ENCODE measurements at regions not wholly inside any gene's neighbourhood (a gene's known extent, or its start where the extent isn't known, plus 50 kb on each side); places are given as distances from the start of the nearest gene placed in this dataset.

DNA sequence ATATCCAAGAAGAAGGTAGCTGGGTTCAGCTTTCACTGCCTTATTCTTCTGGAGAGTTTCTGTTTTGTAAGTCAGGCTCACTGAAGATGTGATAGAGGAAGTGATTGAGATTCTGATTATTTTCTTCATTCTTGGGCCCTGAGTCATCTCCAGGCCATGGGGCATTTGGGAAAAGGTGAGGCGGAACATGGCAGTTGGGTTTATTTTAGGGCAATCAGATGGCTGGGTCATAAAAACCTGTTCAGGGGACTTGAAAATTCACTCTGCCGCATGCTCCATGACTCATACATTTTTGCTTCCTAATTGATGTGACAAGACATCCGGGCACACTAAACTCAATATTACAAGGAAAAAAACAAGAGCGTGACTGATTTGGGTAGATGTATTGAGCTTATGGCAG, 265.7 kb upstream of the KLF4 start:
- Mint-ChIP-seq H3K27me3 (ENCODE audit: insufficient read depth) (peaks cover 2% of the 10 kb centered on the region), H3K27ac (no peak overlapping the region), H3K4me3 (no peak overlapping the region), H3K9me3 (peaks cover 10% of the 10 kb centered on the region), H3K36me3 (ENCODE audit: low read depth) (no peaks in the 10 kb centered on the region), H3K4me1 (ENCODE audit: low read depth) (no peaks in the 10 kb centered on the region)
- intact Hi-C loops (cut with micrococcal nuclease): no loop called here
- no peak for DNase-seq (ENCODE audit: low spot score)

DNA sequence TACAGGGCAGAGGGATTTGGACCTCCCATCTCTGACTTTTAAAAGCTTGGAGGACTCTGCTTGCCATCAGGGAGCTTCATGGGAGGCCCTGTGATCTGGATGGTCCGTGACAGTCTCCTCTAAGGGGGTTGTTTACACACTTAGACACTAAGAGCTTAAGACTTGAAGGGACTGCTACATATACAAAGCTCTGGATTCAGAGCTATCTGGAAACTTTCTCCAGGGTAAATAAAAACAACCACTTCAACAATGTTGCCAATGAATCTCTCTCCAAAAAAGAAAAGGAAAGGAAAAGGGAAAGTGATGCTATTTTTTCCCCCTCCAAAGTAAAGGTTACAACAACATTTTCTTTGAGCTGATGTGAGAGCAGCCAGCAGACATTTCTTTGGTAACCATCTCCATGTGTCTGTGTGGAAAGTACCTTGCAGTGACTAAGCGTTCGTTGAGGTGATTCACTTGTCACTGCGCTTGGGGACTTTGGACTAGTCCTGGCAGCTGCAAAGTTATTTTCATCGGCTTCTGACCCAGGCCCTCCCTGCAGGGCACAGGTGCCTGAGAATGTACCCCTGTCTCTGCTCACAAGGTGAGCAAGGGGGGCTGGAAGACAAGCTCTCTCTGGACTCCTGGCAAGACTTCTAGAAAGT, 262.1 kb upstream of the KLF4 start:
- no peak overlapping the region for H3K4me3 Mint-ChIP-seq
- H3K27ac Mint-ChIP-seq: no peak overlapping the region
- intact Hi-C loops (cut with micrococcal nuclease): no loop called here
- peaks cover 5% of the 10 kb centered on the region for H3K9me3 Mint-ChIP-seq
- no peaks in the 10 kb centered on the region for H3K27me3 Mint-ChIP-seq (ENCODE audit: insufficient read depth)
- DNase-seq (ENCODE audit: low spot score): no peak
- H3K4me1 Mint-ChIP-seq (ENCODE audit: low read depth): no peaks in the 10 kb centered on the region
- no peaks in the 10 kb centered on the region for H3K36me3 Mint-ChIP-seq (ENCODE audit: low read depth)

DNA sequence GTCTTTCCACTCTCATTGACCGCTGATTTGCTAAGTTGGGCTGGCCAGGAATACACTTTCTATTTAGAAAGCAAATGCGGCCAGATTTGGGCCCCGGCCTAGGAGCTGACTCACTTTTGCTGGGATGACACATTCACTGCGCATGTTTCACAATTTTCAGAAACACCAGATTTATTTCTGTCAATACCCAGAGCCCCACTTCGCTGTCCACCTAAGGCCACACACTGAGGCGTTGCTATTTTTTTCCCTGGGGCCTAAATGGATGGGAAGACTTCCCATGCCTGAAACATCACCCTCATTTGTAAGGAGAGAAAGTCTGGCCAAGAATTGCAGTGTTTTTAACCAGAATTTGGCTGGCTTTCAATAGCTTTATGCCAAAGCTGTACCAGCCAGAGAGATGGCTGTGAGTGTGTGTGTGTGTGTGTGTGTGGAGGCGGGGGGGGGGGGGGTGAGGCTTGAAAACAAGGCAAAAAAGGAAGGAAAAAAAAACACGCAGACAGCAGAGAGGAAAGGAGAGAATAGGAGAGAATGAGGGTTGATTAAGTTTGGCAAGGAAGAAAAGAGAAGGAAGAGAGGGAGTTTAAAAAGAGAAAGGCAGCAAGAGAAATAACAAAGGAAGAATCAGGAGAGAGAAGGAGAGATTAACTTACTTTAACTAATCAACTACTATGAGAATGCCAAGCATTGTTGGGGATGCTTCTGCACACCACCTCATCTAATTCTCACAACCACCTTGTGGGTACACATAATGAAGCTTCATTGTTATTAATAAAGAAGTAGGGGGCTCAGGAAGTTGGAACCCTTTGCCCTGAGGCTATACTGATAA, 261.4 kb upstream of the KLF4 start:
- peaks cover 5% of the 10 kb centered on the region for H3K9me3 Mint-ChIP-seq
- intact Hi-C loops (cut with micrococcal nuclease): no loop called here
- DNase-seq (ENCODE audit: low spot score): no peak
- no peaks in the 10 kb centered on the region for H3K4me1 Mint-ChIP-seq (ENCODE audit: low read depth)
- H3K36me3 Mint-ChIP-seq (ENCODE audit: low read depth): no peaks in the 10 kb centered on the region
- no peak overlapping the region for H3K27ac Mint-ChIP-seq
- H3K27me3 Mint-ChIP-seq (ENCODE audit: insufficient read depth): no peaks in the 10 kb centered on the region
- H3K4me3 Mint-ChIP-seq: no peak overlapping the region

DNA sequence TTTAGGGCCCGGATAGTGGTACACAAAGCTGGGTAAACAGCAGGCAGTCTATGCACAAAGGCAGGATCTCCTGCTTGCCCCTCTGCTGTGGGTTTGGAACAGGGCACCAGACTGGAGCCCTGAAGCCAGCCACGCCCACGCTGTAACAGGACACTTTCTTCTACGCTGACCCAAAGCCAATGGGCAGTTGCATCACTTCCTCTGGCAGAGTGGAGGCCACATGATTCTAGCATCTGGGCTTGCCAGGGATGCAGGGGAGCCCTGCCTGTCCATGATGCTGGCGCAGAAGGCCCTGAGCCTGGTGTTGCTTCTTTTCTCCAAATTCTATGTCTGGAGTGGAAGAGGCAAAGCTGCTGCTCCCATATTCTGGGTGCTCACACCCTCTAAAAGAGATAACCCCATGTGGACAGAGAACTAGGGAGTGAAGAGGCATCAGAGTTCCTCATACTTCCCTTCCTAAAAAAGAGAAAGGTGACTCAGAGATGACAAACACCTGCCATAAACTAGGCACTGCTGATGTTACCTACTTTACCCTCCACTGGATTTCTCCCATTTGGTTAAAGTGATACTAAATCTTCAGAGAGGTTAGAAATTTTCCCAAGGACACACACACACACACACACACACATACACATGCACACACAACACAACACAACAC, 260.3 kb upstream of the KLF4 start:
- Mint-ChIP-seq H3K27me3 (ENCODE audit: insufficient read depth) (no peaks in the 10 kb centered on the region), H3K4me1 (ENCODE audit: low read depth) (no peaks in the 10 kb centered on the region), H3K36me3 (ENCODE audit: low read depth) (no peaks in the 10 kb centered on the region), H3K27ac (no peak overlapping the region), H3K4me3 (no peak overlapping the region), H3K9me3 (peaks cover 5% of the 10 kb centered on the region)
- intact Hi-C loops (cut with micrococcal nuclease): no loop called here
- no peak for DNase-seq (ENCODE audit: low spot score)

DNA sequence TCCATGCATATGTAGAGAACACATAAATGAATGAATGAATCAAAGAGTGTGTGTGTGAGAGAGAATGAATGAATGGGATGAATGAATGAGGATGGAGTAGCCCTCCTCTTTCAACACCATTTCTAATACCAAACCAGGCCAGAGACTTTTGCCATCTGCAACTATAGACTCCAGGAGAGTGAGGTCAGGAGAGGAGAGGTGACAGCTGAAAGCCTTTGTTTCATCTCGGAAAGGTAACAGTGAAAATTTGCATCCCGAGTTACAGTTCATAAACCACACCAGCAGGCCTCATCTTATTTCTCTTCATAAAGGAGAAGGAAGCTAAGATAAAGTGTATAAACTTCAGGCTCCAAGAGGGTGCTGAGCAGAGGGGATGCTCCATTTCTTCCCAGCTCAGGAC, 255.3 kb upstream of the KLF4 start:
- Mint-ChIP-seq H3K9me3 (no peaks in the 10 kb centered on the region), H3K4me1 (ENCODE audit: low read depth) (no peaks in the 10 kb centered on the region), H3K27ac (no peak overlapping the region), H3K36me3 (ENCODE audit: low read depth) (no peaks in the 10 kb centered on the region), H3K4me3 (no peak overlapping the region), H3K27me3 (ENCODE audit: insufficient read depth) (no peaks in the 10 kb centered on the region)
- intact Hi-C loops (cut with micrococcal nuclease): no loop called here
- DNase-seq (ENCODE audit: low spot score): no peak

DNA sequence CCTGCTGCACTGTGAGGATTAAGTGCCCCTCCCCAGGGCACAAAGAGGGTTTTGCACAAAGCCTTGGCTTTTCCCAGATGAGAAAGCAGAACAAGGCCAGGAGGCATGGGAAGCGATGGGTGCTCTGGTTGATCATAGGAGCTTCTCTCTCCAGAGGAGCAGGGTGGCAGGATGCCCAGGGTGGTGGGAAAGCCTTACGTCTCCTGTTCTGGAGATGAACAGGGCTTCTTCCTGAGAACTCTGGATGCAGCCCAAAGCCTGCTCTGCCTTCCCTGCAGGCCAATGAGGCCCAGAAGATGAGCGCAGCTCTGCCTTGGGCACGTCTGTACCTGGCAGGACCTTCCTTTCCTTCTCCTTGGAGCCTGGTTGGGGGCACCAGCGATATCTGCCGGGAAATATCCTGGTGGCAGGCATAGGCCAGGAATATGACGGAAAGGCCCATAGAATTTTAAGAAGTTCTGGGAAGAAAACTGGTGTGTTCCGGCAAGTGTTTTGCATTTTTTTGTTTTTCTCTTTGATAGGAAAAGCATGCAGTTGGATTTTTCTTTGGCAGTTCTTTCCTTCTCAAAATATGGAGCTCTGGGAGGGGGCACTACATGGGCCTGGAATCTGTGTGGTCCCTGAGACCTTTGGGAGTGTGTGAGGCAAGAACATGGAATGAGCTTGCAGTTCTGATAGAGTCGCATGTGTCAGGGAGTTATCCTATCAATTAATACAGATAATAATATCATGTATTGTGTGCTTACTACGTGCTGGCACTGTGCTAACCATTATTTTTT, 253.2 kb upstream of the KLF4 start:
- no peak for DNase-seq (ENCODE audit: low spot score)

DNA sequence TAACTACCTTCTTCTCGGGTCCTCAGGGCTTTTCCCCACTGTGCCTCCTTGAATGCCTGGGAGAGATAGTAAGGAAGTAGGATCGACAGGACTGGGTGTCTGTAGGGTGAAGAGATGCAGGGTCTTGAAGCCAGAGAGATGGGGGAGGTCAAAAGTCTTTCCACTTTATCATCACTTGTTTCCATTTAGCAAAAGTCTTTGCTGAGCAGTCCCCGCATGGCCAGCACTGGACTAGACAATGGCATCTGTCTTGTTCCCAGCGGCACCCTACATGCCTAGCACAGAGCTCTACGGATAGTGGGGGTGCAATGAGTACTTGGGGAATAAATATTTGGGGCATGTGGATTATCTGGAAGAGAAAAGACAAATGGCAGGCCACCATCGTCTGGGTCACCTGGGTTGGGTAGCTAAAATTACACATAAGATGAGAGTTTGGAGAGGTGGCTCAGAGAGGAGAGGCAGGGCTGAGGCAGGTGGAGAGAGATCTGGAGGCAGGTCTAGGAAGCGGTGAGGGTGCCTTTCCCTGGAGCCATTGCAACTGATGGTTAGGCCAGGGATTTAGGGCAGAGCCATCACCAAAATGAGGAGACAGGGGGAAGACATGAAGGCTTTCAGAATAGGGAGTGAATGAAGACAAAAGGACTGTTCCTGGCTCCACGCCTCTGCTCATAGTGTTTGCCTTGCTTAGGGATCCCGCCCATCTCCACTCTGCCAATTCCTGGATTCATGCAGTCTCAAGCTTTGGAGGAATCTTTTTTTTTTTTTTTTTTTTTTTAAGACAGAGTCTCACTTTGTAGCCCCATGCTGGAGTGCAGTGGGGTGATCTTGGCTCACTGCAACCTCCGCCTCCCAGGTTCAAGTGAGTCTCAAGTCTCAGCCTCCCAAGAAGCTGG, 250.8 kb upstream of the KLF4 start:
- Mint-ChIP-seq H3K4me3 (no peak overlapping the region), H3K27ac (no peak overlapping the region), H3K4me1 (ENCODE audit: low read depth) (no peaks in the 10 kb centered on the region), H3K9me3 (no peaks in the 10 kb centered on the region), H3K36me3 (ENCODE audit: low read depth) (no peaks in the 10 kb centered on the region), H3K27me3 (ENCODE audit: insufficient read depth) (no peaks in the 10 kb centered on the region)
- intact Hi-C loops (cut with micrococcal nuclease): no loop called here
- DNase-seq (ENCODE audit: low spot score): no peak

More for the DNA sequence above, 253.2 kb upstream of the KLF4 start:
- H3K27me3 Mint-ChIP-seq (ENCODE audit: insufficient read depth): no peaks in the 10 kb centered on the region
- no peaks in the 10 kb centered on the region for H3K36me3 Mint-ChIP-seq (ENCODE audit: low read depth)
- intact Hi-C loops (cut with micrococcal nuclease): no loop called here
- H3K9me3 Mint-ChIP-seq: no peaks in the 10 kb centered on the region
- H3K27ac Mint-ChIP-seq: no peak overlapping the region
- no peak overlapping the region for H3K4me3 Mint-ChIP-seq
- H3K4me1 Mint-ChIP-seq (ENCODE audit: low read depth): no peaks in the 10 kb centered on the region

DNA sequence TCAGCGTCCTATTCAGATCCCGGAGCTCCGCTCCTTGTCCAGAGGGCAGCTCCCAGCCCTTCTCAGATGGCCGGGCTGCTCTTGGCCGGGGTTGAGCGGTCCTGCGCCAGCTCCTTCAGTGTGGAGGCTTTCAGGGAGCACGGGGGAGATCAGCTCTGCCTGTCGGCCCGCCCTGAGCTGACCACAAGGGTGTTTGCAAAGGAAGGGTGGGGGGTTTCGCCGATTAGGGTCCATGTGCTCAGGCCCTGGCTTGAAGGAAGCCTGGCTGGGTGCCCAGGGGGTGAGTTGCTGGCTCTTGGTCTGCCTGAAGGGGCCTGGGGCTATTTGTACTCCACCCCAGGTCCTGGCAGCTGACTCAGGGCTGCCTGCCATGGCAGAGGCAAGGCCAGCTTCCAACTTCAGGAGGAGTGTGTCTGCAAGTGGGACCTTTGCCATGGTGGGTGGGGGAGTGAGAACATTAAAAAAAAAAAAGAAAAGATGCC, 250.1 kb upstream of the KLF4 start:
- no peaks in the 10 kb centered on the region for H3K27me3 Mint-ChIP-seq (ENCODE audit: insufficient read depth)
- H3K4me3 Mint-ChIP-seq: no peak overlapping the region
- H3K27ac Mint-ChIP-seq: no peak overlapping the region
- DNase-seq (ENCODE audit: low spot score): no peak
- H3K9me3 Mint-ChIP-seq: no peaks in the 10 kb centered on the region
- intact Hi-C loops (cut with micrococcal nuclease): no loop called here
- no peaks in the 10 kb centered on the region for H3K4me1 Mint-ChIP-seq (ENCODE audit: low read depth)
- no peaks in the 10 kb centered on the region for H3K36me3 Mint-ChIP-seq (ENCODE audit: low read depth)

DNA sequence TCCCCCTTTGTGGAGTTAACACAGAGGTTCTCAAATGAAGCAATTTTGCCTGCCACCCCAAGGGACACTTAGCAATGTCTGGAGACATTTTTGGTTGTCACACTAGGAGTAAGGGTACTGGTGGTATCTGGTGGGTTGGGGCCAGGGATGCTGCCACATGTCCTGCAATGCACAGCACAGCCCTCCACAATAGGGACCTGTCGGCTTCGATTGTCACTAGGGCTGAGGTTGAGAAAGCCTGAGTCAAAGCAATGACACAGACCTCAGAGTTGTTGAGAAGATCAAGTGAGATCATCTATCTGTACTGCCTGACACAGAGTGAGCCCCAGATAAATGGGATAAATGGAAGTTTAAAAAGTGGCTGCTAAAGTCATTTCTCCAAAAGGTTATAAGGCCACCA, 249.2 kb upstream of the KLF4 start:
- Mint-ChIP-seq H3K9me3 (no peaks in the 10 kb centered on the region), H3K4me3 (no peak overlapping the region), H3K27me3 (ENCODE audit: insufficient read depth) (no peaks in the 10 kb centered on the region), H3K27ac (no peak overlapping the region), H3K4me1 (ENCODE audit: low read depth) (no peaks in the 10 kb centered on the region), H3K36me3 (ENCODE audit: low read depth) (no peaks in the 10 kb centered on the region)
- no peak for DNase-seq (ENCODE audit: low spot score)
- intact Hi-C loops (cut with micrococcal nuclease): no loop called here

DNA sequence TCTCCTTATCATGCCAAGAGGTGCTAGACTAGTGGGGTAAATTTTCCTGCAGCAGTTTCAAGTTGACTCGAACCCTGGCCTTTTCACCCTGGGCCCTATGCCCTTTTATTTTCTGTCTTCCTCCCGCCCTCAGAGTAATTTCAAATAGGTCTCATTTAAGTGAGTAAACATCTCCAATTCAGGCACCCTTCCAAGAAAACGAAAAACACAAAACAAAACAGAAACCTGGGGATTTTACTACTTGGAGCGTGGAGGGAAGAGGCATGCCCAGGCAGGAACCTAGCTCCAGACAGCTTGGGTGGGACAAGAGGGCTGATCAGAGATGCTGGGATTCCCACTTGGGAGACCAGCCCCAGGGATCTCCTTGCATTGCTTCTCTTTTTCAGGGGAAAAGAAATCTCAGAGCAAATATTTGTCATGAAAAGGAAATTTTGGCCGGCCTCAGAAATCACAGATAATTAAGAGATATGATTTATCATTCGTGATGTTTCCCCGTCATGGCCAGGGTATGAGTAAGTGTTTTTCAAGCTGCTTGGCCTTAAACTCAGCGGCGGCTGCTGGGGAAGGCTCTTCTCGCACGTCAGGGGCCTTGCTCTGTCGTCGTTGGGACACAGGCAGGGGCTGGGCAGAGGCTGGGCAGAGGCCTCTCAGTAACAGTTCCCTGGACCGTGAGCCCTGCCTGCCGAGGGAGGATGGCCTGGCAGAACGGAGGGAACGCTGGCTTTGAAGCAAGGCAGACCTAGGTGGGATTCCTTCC, 248.6 kb upstream of the KLF4 start:
- Mint-ChIP-seq H3K36me3 (ENCODE audit: low read depth) (no peaks in the 10 kb centered on the region), H3K27me3 (ENCODE audit: insufficient read depth) (no peaks in the 10 kb centered on the region), H3K9me3 (no peaks in the 10 kb centered on the region), H3K4me1 (ENCODE audit: low read depth) (no peaks in the 10 kb centered on the region), H3K4me3 (no peak overlapping the region), H3K27ac (no peak overlapping the region)
- DNase-seq (ENCODE audit: low spot score): no peak
- intact Hi-C loops (cut with micrococcal nuclease): no loop called here

DNA sequence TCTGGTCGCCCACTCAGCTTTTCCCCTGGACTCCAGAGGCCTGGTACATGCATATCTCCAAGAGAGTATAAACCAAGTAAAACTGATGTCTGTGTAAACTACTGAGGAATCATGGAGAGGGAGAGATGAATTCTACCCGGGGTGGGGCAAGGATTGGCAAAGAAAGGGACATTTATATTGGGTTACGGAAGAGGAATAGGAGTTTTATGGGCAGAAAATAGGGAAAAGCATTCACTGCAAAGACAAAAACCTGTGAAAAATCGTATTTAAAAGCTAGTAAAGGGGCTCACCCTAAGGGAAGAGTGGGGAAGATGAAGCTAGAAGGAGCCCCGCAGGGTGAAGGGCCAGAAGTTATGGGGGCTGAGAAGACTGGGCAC, 248.0 kb upstream of the KLF4 start:
- H3K36me3 Mint-ChIP-seq (ENCODE audit: low read depth): no peaks in the 10 kb centered on the region
- no peak overlapping the region for H3K27ac Mint-ChIP-seq
- no peaks in the 10 kb centered on the region for H3K9me3 Mint-ChIP-seq
- no peak for DNase-seq (ENCODE audit: low spot score)
- no peaks in the 10 kb centered on the region for H3K27me3 Mint-ChIP-seq (ENCODE audit: insufficient read depth)
- intact Hi-C loops (cut with micrococcal nuclease): no loop called here
- no peak overlapping the region for H3K4me3 Mint-ChIP-seq
- no peaks in the 10 kb centered on the region for H3K4me1 Mint-ChIP-seq (ENCODE audit: low read depth)

Measured in activated T-helper 1 cell treated with anti-CD3 and anti-CD28 coated beads, Interleukin-12 subunit alpha, Interleukin-12 subunit beta, Interleukin-2, Interleukin-4 antibody, amounts not matched to agents 30 ng/mL and 10 ng/mL and 1 ng/mL, durations not matched to agents 14 hours and 24 hours and 36 hours (primary cell).